MM.1S (cell line): ENCODE measurements at regions not wholly inside any gene's neighbourhood (a gene's known extent, or its start where the extent isn't known, plus 50 kb on each side); places are given as distances from the start of the nearest gene placed in this dataset.

Experiments
- DNase-seq: peaks from one replicate; pipeline ENCODE4 v3.0.0-alpha.2; 2015
- H2AFZ ChIP-seq: fragments of 300-600 bp; sonication (generic); 2 replicates; pipeline ENCODE4 v1.6.0; 2016; ENCODE audit warnings: antibody characterized with exemption, low read length
- H3F3A ChIP-seq: fragments of 300-600 bp; sonication (generic); 2 replicates; pipeline ENCODE4 v1.6.1; 2016; ENCODE audit warnings: mild to moderate bottlenecking, antibody characterized with exemption, low read length, moderate library complexity, mixed read lengths; ENCODE audit not compliant: insufficient read depth
- H3K27ac ChIP-seq: fragments of 300-600 bp; sonication (generic); 2 replicates; pipeline ENCODE4 v1.5.1; 2016; ENCODE audit warnings: mild to moderate bottlenecking, low read length
- H3K27me3 ChIP-seq: fragments of 300-600 bp; sonication (generic); replicated peaks from 2 replicates; pipeline ENCODE4 v1.6.0; 2016; ENCODE audit warnings: low read length; ENCODE audit not compliant: insufficient read depth
- H3K36me3 ChIP-seq: fragments of 300-600 bp; sonication (generic); replicated peaks from 2 replicates; pipeline ENCODE4 v1.6.1; 2016; ENCODE audit warnings: mild to moderate bottlenecking, low read length, mixed read lengths; ENCODE audit not compliant: insufficient read depth
- H3K4me1 ChIP-seq: fragments of 300-600 bp; sonication (generic); 2 replicates; pipeline ENCODE4 v1.6.1; 2016; ENCODE audit warnings: low read length, mixed read lengths
- H3K4me2 ChIP-seq: fragments of 300-600 bp; sonication (generic); 2 replicates; pipeline ENCODE4 v1.6.0; 2016; ENCODE audit warnings: low read depth, low read length
- H3K4me3 ChIP-seq: fragments of 300-600 bp; sonication (generic); 2 replicates; pipeline ENCODE4 v1.5.1; 2016; ENCODE audit warnings: low read length, mixed read lengths
- H3K79me2 ChIP-seq: fragments of 300-600 bp; sonication (generic); 2 replicates; pipeline ENCODE4 v1.6.1; 2016; ENCODE audit warnings: mixed run types, low read length, mixed read lengths
- H3K9ac ChIP-seq: fragments of 300-600 bp; sonication (generic); 2 replicates; pipeline ENCODE4 v1.6.1; 2016; ENCODE audit warnings: low read length, mixed read lengths
- H3K9me2 ChIP-seq: fragments of 300-600 bp; sonication (generic); replicated peaks from 2 replicates; pipeline ENCODE4 v1.6.1; 2016; ENCODE audit warnings: mild to moderate bottlenecking, low read length, mixed read lengths; ENCODE audit not compliant: insufficient read depth
- H3K9me3 ChIP-seq: fragments of 300-600 bp; sonication (generic); replicated peaks from 2 replicates; pipeline ENCODE4 v1.6.1; 2016; ENCODE audit warnings: mild to moderate bottlenecking, low read length, mixed read lengths; ENCODE audit not compliant: insufficient read depth
- H4K20me1 ChIP-seq: fragments of 300-600 bp; sonication (generic); 2 replicates; pipeline ENCODE4 v1.6.1; 2016; ENCODE audit warnings: mild to moderate bottlenecking, low read length, moderate library complexity, mixed read lengths; ENCODE audit not compliant: insufficient read depth
- EZH2 ChIP-seq: fragments of 300-600 bp; sonication (generic); optimal IDR thresholded peaks from 2 replicates; pipeline ENCODE3; 2017; ENCODE audit warnings: low read depth, mild to moderate bottlenecking, antibody characterized with exemption, low read length, mixed read lengths
- EZH2phosphoT487 ChIP-seq: fragments of 300-600 bp; sonication (generic); IDR thresholded peaks from 2 replicates; pipeline ENCODE4 v1.6.1; 2018; ENCODE audit warnings: antibody characterized with exemption, low read length
- TF ChIP-seq, protein P1 (sequence below): fragments of 300-600 bp; sonication (generic); IDR thresholded peaks from 2 replicates; pipeline ENCODE4 v1.5.1; 2016; ENCODE audit warnings: antibody characterized with exemption, low read length, mixed read lengths

DNA sequence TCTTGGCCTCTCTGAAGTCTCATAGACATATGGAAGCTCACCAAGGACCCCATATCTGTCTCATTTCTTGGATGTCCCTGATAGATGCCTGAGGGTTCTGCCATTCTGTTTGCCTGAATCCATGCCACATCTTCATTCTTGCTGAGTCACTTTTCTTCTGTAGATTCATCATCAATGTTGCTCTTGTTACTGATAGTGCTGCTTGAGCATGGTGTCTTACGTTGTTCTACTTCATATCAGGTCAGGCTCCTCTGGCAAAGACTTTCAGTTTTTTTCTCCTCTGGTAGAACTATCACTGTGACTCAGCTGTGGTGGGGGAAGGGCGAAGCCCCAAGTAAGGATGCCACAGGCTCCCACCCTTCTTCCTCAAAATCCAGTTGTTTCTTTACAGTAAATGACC lies 885.2 kb downstream of the DCDC2C start:
- Histone ChIP-seq H4K20me1 (no peaks in the 10 kb centered on the region), H3K36me3 (no peaks in the 10 kb centered on the region), H3K9ac (no peak overlapping the region), H3K4me3 (no peak overlapping the region), H3K27me3 (no peaks in the 10 kb centered on the region), H3K79me2 (no peaks in the 10 kb centered on the region), H2AFZ (no peak overlapping the region), H3K9me2 (no peaks in the 10 kb centered on the region), H3K4me1 (no peaks in the 10 kb centered on the region), H3K4me2 (no peak overlapping the region), H3K9me3 (no peaks in the 10 kb centered on the region), H3F3A (no peaks in the 10 kb centered on the region), H3K27ac (no peak overlapping the region)
- no peak for TF ChIP-seq EZH2
- TF ChIP-seq EZH2phosphoT487 = no peak
- TF ChIP-seq, protein P1, sequence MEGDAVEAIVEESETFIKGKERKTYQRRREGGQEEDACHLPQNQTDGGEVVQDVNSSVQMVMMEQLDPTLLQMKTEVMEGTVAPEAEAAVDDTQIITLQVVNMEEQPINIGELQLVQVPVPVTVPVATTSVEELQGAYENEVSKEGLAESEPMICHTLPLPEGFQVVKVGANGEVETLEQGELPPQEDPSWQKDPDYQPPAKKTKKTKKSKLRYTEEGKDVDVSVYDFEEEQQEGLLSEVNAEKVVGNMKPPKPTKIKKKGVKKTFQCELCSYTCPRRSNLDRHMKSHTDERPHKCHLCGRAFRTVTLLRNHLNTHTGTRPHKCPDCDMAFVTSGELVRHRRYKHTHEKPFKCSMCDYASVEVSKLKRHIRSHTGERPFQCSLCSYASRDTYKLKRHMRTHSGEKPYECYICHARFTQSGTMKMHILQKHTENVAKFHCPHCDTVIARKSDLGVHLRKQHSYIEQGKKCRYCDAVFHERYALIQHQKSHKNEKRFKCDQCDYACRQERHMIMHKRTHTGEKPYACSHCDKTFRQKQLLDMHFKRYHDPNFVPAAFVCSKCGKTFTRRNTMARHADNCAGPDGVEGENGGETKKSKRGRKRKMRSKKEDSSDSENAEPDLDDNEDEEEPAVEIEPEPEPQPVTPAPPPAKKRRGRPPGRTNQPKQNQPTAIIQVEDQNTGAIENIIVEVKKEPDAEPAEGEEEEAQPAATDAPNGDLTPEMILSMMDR = no peak
- DNase-seq = no peak

DNA sequence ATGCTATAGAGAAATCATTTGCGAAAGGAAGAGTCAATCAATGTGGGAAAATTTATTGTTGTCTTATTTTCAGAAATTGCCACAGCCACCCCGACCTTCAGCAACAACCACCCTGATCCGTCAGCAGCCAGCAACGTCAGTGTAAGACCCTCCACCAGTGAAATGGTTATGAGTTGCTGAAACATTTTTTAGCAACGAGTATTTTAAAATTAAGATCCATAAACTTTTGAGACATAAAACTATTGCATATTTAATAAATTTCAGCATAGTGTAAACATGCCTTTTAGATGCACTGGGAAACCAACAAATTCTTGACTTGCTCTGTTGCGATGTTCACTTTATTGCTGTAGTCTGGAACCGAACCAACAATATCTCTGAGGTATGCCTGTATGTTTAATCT lies 887.9 kb downstream of the DCDC2C start:
- Histone ChIP-seq H2AFZ (no peak overlapping the region), H3K36me3 (no peaks in the 10 kb centered on the region), H3F3A (no peaks in the 10 kb centered on the region), H3K9ac (no peak overlapping the region), H3K27me3 (no peaks in the 10 kb centered on the region), H3K9me2 (no peaks in the 10 kb centered on the region), H3K4me3 (no peak overlapping the region), H4K20me1 (no peaks in the 10 kb centered on the region), H3K4me1 (no peaks in the 10 kb centered on the region), H3K27ac (no peak overlapping the region), H3K4me2 (no peak overlapping the region), H3K9me3 (no peaks in the 10 kb centered on the region), H3K79me2 (no peaks in the 10 kb centered on the region)
- TF ChIP-seq EZH2phosphoT487 (no peak), EZH2 (no peak)
- TF ChIP-seq, protein P1 = no peak
- no peak for DNase-seq

DNA sequence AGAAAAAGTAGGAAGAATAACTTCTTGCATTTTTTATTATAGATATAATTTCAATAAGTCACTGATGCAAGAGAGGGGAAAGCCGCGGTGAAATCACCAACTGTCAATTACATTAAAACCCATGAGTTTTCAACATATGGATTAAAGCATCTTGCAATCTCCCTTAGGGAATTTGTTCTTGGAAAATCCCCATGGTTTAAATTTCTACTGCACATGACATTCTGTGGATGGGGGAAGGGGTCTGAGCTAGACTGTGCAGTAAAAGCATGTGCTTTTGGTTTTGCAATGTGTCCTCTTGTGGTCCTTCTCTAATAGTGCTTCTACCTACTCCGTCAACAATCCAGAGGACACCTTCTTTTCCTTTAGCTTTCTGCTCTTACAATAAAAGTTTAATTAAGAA lies 894.0 kb downstream of the DCDC2C start:
- H3K9me2 ChIP-seq = no peaks in the 10 kb centered on the region
- no peaks in the 10 kb centered on the region for H3F3A ChIP-seq
- no peaks in the 10 kb centered on the region for H4K20me1 ChIP-seq
- no peak for TF ChIP-seq EZH2phosphoT487
- no peak for TF ChIP-seq EZH2
- TF ChIP-seq, protein P1 = no peak
- no peak overlapping the region for H3K27ac ChIP-seq
- DNase-seq = no peak
- H3K79me2 ChIP-seq = no peaks in the 10 kb centered on the region
- no peak overlapping the region for H3K9ac ChIP-seq
- H3K9me3 ChIP-seq = no peaks in the 10 kb centered on the region
- no peaks in the 10 kb centered on the region for H3K27me3 ChIP-seq
- H3K4me1 ChIP-seq = no peaks in the 10 kb centered on the region
- H3K36me3 ChIP-seq = no peaks in the 10 kb centered on the region
- H2AFZ ChIP-seq = no peak overlapping the region
- H3K4me3 ChIP-seq = no peak overlapping the region
- H3K4me2 ChIP-seq = no peak overlapping the region
